ENCODE measurements at regions not wholly inside any gene's neighbourhood (a gene's known extent, or its start where the extent isn't known, plus 50 kb on each side); places are given as distances from the start of the nearest gene placed in this dataset.

- FAIRE-seq: peak; percentile 98
These were observed 224.2 kb upstream of the JUN start for GRCh38 chr1:59007820-59008598.

- FAIRE-seq: no peak
These were observed 224.9 kb upstream of the JUN start for GRCh38 chr1:59008599-59009347.

- FAIRE-seq: no peak
These were observed 227.8 kb upstream of the JUN start for GRCh38 chr1:59011663-59012062.

GRCh38 chr1:59012378-59012777 lies 228.5 kb upstream of the JUN start:
- no peak for FAIRE-seq

GRCh38 chr1:59013276-59013927 lies 229.6 kb upstream of the JUN start:
- FAIRE-seq: no peak

GRCh38 chr1:59013928-59014279 lies 230.1 kb upstream of the JUN start:
- peak; percentile 99 for FAIRE-seq

- FAIRE-seq: no peak
These were observed 231.0 kb upstream of the JUN start for GRCh38 chr1:59014827-59015226.

GRCh38 chr1:59015708-59016107 lies 231.9 kb upstream of the JUN start:
- no peak for FAIRE-seq

- FAIRE-seq: no peak
These were observed 232.5 kb upstream of the JUN start for GRCh38 chr1:59016390-59016789.

GRCh38 chr1:59017501-59018231 lies 233.8 kb upstream of the JUN start:
- FAIRE-seq: no peak

- no peak for FAIRE-seq
These were observed 234.6 kb upstream of the JUN start for GRCh38 chr1:59018446-59018845.

- no peak for FAIRE-seq
These were observed 235.0 kb upstream of the JUN start for GRCh38 chr1:59018860-59019259.

- peak; percentile 87 for FAIRE-seq
These were observed 236.5 kb upstream of the JUN start for GRCh38 chr1:59020151-59020997.

- FAIRE-seq: no peak
These were observed 238.4 kb upstream of the JUN start for GRCh38 chr1:59022199-59022598.

- FAIRE-seq: no peak
These were observed 239.0 kb upstream of the JUN start for GRCh38 chr1:59022799-59023198.

GRCh38 chr1:59025201-59025600 lies 241.4 kb upstream of the JUN start:
- no peak for FAIRE-seq

GRCh38 chr1:59025898-59026426 lies 242.1 kb upstream of the JUN start:
- FAIRE-seq: no peak

GRCh38 chr1:59026472-59026948 lies 242.7 kb upstream of the JUN start:
- FAIRE-seq: no peak

- FAIRE-seq: no peak
These were observed 243.3 kb upstream of the JUN start for GRCh38 chr1:59027177-59027576.

- no peak for FAIRE-seq
These were observed 244.2 kb upstream of the JUN start for GRCh38 chr1:59028048-59028447.

GRCh38 chr1:59029411-59030167 lies 245.7 kb upstream of the JUN start:
- no peak for FAIRE-seq

Data from endometrium (tissue), 2 donors.